ENCODE measurements at regions not wholly inside any gene's neighbourhood (a gene's known extent, or its start where the extent isn't known, plus 50 kb on each side); places are given as distances from the start of the nearest gene placed in this dataset.
"Not testable (repeated sequence)": the region's sequence is repeated elsewhere in the genome, so short reads cannot be mapped to it uniquely, and the experiment has no call there.

DNA sequence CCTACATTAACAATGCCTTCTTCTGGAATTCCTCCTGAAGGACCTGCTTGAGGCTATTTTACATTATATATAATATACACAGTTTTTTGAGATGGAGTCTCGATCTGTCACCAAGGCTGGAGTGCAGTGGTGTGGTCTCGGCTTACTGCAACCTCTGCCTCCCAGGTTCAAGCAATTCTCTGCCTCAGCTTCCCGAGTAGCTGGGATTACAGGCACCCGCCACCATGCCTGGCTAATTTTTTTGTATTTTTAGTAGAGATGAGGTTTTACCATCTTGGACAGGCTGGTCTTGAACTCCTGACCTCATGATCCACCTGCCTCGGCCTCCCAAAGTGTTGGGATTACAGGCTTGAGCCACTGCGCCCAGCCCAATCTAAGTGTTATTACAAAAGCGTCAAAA is 71.9 kb upstream of the PRR23C start:
- not testable (repeated sequence) for DNase-seq (ENCODE audit: low read depth)

- DNase-seq (ENCODE audit: low read depth) = no peak
Measured at GRCh38 chr3:139117136-139117675, 72.5 kb upstream of the PRR23C start.

DNA sequence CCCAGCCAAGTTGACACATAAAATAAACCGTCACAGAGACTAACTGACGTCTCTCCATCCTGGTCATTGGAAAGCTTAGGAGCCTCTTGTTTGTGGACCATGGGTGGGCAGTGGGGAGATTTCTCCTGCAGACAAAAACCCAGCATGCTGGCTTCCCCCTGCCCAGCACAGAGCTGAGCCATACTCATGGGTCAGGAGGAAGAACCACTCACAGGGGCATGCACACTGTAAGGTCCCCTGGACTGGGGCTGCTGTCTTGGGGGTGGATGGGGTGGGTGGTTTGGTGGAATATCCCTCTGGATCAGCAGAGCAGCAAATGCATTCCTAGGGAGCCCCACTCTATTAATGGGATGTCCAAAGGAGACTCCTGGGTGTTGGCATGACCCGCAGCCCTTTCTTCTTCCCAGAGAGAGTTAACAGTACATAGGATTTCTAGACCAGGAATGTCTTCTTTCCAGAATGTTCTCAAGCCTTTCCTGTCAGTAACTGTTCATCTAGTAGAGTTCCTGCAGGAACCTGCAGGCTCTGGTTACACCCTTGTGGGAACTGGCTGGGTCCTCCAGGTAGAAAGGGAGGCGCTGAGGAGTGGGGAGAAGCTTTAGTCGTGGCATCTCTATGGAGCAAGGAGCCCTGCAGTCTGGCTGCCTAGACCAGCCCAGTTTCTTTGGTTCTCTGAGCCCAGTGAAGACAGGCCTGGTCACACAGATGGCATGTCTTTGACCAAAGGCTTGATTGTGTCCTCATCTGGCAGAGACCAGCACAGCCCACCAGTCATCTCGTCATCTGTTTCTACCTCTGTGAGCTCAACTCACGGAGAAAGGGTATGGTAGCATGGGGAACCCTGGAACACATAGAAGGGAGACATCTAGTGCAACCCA is 73.4 kb upstream of the PRR23C start:
- no peak for DNase-seq (ENCODE audit: low read depth)

GRCh38 chr3:139118835-139119234 is 74.1 kb upstream of the PRR23C start:
- DNase-seq (ENCODE audit: low read depth) = no peak

DNA sequence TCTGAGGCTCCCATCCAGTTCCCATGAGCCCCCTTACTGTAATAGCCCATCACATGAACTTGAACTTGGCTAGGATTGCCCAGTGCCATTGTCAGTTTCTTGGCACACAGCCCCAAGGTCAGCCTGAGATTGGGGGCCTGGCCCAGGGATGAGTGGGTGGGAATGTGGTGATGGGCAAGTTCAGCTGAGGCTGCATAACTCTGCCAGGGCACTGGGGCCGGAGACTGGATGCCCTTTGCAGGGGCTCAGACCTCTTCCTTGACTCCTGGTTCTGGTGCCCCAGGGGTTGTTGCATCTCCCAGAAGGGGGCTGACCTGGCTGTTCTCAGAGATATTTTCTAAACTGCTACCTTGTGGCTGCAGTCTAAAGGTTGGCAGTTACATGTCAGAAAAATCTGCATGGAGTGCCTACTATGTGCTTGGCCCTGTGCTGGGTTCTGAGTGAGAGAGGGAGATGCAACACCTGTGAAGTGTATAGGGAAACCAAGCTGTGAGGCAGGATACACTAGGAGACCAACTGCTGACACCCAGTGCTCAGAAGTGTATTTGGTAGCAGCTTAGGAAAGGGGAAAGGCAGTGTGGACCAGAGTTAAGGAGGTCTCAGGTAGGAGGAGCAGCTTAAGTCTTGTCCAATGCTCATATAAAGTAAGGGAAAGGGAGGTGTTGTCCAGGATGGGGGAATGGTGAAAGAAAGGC is 74.8 kb upstream of the PRR23C start:
- DNase-seq (ENCODE audit: low read depth) = no peak

DNA sequence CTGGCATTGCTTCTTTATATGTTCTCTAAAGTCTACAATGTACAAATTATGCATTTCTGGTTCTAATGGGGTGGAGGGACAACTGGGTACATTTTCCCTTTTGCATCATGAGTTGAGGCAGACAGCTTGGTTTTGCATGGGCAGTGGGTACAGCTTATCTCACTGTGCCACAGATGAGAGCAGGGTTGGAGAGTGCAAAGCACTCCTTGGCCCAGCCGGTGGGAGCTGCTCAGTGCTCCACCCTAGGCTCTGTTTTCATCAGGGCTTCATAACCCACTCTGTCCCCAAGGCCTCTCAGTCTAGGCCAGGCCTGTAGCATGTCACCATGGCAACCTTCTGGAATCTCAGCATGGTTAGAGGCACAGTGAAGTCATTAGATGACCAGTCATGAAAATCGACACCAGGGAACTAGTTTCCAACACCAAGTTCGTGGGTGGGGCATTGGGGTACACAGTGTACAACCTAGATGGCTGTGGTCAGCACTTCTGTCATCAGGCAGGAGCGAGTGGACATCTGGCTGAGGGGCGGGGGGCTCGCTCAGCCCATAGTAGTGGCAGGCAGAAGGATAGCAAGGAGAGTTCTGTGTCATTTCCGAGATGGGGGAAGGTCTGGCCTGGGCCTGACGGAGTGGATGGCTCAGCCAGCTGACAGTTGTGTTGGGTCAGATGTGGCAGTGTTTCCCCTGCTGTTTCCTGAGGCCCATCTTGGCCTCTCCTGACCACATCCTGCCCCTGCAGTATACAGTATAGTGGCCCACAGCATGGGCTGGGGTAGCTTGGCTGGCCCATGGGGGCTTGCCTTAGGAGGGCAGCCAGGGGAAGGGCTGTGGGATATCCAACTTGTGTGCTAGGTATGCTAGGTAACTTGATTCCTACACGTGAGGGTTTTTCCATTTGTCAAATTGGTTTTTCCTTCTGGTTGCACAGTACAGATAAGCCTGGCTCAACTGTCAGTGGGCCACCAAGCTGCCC is 75.7 kb upstream of the PRR23C start:
- no peak for DNase-seq (ENCODE audit: low read depth)

GRCh38 chr3:139121513-139122220 is 77.0 kb upstream of the PRR23C start:
- no peak for DNase-seq (ENCODE audit: low read depth)

GRCh38 chr3:139122221-139122581 is 77.5 kb upstream of the PRR23C start:
- no peak for DNase-seq (ENCODE audit: low read depth)

- no peak for DNase-seq (ENCODE audit: low read depth)
Measured at GRCh38 chr3:139122612-139123011, 77.9 kb upstream of the PRR23C start.

DNA sequence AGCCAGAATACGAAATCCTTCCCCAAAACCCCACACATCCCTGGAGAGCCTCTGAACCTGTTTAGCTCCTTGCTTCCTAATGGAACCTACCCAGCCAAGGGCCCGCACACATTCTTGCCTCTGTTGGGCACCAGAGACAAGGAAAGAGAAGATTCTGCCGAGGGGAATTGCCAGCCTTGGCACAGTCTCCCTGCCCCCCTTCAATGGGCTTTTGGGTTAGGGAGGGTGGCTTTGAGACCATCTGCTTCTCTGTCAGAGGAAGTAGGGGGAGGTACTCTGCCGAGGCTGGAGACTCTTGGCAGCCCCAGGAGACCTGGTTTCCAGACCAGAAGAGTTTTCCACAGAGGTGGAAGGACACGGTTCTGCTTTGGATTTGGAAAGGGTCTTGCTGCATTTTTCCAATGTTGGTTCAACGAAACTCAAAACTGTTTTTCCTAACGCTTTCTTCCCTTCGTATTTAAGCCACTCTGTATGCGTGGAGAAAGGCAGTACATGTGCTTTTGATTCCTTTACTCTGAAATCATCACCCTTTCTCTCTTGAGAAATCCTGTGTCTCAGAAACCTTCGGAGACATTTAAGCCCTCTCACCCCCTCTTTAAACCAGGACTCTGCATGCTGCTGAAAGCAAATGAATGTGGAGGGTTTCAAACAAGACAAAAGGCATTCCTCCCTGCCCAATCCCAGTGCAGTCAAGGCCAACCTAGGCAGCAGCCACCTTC is 78.8 kb upstream of the PRR23C start:
- no peak for DNase-seq (ENCODE audit: low read depth)

GRCh38 chr3:139124197-139124596 is 79.5 kb upstream of the PRR23C start:
- no peak for DNase-seq (ENCODE audit: low read depth)

- no peak for DNase-seq (ENCODE audit: low read depth)
Measured at GRCh38 chr3:139127101-139127500, 82.4 kb upstream of the PRR23C start.

DNA sequence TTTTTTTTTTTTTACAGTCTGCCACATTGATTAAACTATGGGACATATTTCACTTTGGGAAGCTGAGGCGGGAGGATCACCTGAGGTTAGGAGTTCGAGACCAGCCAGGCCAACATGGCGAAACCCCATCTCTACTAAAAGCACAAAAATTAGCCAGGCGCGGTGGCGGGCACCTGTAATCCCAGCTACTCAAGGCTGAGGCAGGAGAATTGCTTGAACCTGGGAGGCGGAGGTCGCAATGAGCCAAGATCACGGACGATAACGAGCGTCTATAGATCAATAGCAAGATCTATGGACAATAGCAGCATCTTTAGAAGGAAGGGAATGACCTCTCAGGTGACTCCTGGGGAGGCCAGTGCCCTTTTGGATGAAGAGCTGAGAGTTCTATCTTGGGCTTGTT is 82.9 kb upstream of the PRR23C start:
- DNase-seq (ENCODE audit: low read depth) = not testable (repeated sequence)

DNA sequence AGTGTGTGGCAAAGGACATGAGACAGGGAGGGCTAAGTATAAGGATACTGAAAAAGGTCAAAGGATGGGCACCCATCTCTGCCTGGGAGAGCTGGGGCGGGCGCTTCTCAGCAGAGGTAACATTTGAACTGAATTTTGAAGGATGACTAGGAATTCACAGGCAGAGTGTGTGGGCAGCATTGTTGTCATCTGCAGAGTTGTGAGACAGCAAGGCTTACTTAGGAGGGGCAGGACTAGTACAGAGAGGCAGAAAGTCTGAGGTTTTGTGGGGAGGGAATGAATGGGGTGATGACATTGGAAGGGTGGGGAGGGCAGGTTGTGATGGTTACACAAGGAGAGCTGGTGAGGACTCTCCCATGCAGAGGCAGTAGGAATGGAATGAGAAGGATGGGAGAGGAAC is 84.1 kb upstream of the PRR23C start:
- DNase-seq (ENCODE audit: low read depth) = no peak

DNA sequence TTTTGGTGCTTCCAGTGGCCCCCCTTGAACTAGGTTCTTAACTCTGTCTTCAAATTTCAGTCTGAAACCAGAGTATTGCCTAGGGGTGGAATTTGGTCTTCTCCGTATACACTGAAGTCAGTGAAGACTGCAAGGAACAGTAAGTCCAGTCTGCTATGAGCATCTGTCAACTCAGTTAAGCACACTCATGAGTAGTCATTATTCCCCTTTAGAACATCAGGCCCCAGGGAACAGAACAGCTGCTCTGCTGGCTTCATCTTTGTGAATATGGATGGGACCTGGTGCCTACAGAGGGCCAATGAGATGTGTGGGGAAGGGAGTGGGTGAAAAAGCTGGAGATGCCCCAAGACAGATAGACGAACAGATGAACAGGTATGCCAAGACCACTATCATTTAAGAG is 85.2 kb upstream of the PRR23C start:
- no peak for DNase-seq (ENCODE audit: low read depth)

DNA sequence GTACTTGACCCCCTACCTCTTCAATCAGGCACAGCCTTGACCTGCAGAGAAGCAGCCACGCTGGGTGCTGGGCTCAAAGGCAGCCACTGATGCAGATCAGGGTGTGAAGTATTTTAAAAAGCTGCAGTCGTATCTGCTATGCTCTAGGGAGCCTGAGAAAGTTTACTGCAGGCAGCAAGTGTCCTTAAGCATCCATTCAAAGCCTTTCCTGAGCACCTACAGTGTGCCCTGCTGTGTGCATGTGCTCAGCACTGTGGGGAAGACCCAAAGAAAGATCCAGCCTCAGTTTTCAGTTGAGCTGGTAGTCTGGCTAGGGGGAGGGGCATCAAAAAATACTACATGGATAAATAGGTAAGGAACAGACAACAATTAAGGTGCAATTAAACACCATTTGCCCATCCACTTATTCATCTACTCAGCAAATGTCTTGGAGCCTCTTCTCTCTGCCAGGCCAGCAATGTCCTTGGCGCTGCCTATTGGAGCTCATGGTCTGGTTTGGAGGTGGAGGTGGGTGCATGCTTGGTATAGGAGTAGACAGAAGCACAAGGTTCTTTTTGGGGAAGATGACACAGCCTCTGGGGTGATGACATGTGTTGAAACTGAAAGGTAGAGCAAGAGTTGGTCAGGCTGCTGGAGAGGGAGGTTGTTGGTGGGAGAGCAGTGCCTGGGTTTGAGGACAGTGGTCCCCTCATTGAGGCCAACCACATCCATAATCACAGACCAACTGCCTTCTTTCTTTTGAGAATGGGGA is 85.9 kb upstream of the PRR23C start:
- no peak for DNase-seq (ENCODE audit: low read depth)

DNA sequence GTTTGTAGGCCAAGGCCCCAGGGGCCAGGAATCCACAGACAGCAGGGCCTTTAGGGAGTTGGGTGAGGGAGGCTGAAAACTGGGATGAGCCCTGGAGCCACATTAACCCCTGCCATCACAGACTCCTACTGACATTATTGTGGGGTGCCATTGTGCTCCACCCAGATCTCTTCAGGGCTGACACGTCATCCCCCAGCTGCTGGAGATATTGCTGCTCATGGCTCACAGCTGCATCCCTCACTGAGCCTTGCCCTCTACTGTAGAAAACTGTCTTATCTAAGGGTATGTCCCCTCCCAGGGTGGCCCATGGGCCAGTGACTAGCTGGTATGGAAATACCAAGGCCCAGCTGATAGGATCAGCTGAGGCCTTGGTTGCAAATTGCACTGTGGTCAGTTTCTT is 87.3 kb upstream of the PRR23C start:
- DNase-seq (ENCODE audit: low read depth) = no peak

GRCh38 chr3:139132976-139133375 is 88.3 kb upstream of the PRR23C start:
- no peak for DNase-seq (ENCODE audit: low read depth)

GRCh38 chr3:139134678-139135372 is 90.1 kb upstream of the PRR23C start:
- no peak for DNase-seq (ENCODE audit: low read depth)

All from activated T-cell treated with anti-CD3 and anti-CD28 coated beads for 48 hours (primary cell).